Endothelial cell of umbilical vein (primary cell): ENCODE measurements at regions not wholly inside any gene's neighbourhood (a gene's known extent, or its start where the extent isn't known, plus 50 kb on each side); places are given as distances from the start of the nearest gene placed in this dataset.

ENCODE experiments used
- BruUV-seq: library from RNA; stranded (reverse); fragments of 400-500 nt; replicated peaks from 2 replicates; lab custom pipeline; 2021; lab: Mats Ljungman, UMichigan
- CTCF ChIA-PET: fragments of 300-600, 350-600 bp; sonication (Branson Sonifier 250); formaldehyde crosslinking; loops from one replicate; lab custom pipeline; 2021; ENCODE audit warnings: antibody characterized with exemption, inconsistent platforms; lab: Charles Lee
- POLR2A ChIA-PET: fragments of 300-600, 350-600 bp; sonication (Branson Sonifier 250); formaldehyde crosslinking; loops from one replicate; lab custom pipeline; 2021; ENCODE audit warnings: antibody characterized with exemption, inconsistent platforms; lab: Charles Lee
- DNase-seq: peaks from one replicate; pipeline ENCODE4 v3.0.0-alpha.2; 2011; ENCODE audit warnings: low read depth, low spot score
- FAIRE-seq: peaks from 2 replicates; lab custom pipeline; 2011; peaks lifted over from hg19 to GRCh38; lab: Jason Lieb, UNC
- H2AFZ ChIP-seq: 2 replicates; pipeline ENCODE4 v1.6.0; 2012; ENCODE audit warnings: low read depth, low read length, control low read depth, inconsistent platforms
- H3K27ac ChIP-seq: 2 replicates; pipeline ENCODE4 v1.5.1; 2011; ENCODE audit warnings: low read depth, mild to moderate bottlenecking, control low read depth, low read length, moderate library complexity; ENCODE audit not compliant: insufficient read depth
- H3K27me3 ChIP-seq, 2 experiments: 2 replicates each; pipeline versions ENCODE4 v1.6.0 to v1.6.1; 2011; ENCODE audit warnings: low read length in 2 of 2, mixed read lengths in 1 of 2; ENCODE audit not compliant: control insufficient read depth in 2 of 2, insufficient read depth in 2 of 2
- H3K36me3 ChIP-seq, 2 experiments: 2 replicates in 1 of 2; 3 replicates in 1 of 2; pipeline ENCODE4 v1.5.1; 2011; ENCODE audit warnings: low read length in 2 of 2, mild to moderate bottlenecking in 1 of 2, moderate library complexity in 1 of 2; ENCODE audit not compliant: control insufficient read depth in 2 of 2, insufficient read depth in 2 of 2; ENCODE audit errors: extremely low read depth in 1 of 2
- H3K4me1 ChIP-seq: 3 replicates; pipeline ENCODE4 v1.5.1; 2011; ENCODE audit warnings: mild to moderate bottlenecking, low read length; ENCODE audit not compliant: control insufficient read depth, insufficient read depth; ENCODE audit errors: extremely low read depth
- H3K4me2 ChIP-seq: 2 replicates; pipeline ENCODE4 v1.6.1; 2011; ENCODE audit warnings: low read length, control low read depth, mixed read lengths; ENCODE audit not compliant: insufficient read depth
- H3K4me3 ChIP-seq, 3 experiments: fragments of 200-600 bp in 1 of 3; sonication (generic), shearing (Covaris generic) in 1 of 3; replicated peaks in 1 of 3; 2 replicates each; pipeline ENCODE4 v1.5.1; 2011 to 2016; ENCODE audit warnings: control low read depth in 3 of 3, low read length in 3 of 3, mild to moderate bottlenecking in 2 of 3, inconsistent platforms in 1 of 3, low read depth in 1 of 3, moderate library complexity in 1 of 3; ENCODE audit not compliant: insufficient read depth in 1 of 3
- H3K79me2 ChIP-seq: 2 replicates; pipeline ENCODE4 v1.6.0; 2012; ENCODE audit warnings: low read length, inconsistent platforms; ENCODE audit not compliant: control insufficient read depth, insufficient read depth
- H3K9ac ChIP-seq: replicated peaks from 2 replicates; pipeline ENCODE3; 2011; ENCODE audit warnings: low read length, control low read depth; ENCODE audit not compliant: insufficient read depth; ENCODE audit errors: extremely low read depth
- H3K9me1 ChIP-seq: replicated peaks from 3 replicates; pipeline ENCODE4 v1.6.0; 2011; ENCODE audit warnings: mild to moderate bottlenecking, low read length; ENCODE audit not compliant: control insufficient read depth, insufficient read depth; ENCODE audit errors: extremely low read depth
- H3K9me3 ChIP-seq: replicated peaks from 2 replicates; pipeline ENCODE4 v1.5.1; 2012; ENCODE audit warnings: low read length, inconsistent platforms; ENCODE audit not compliant: control insufficient read depth, insufficient read depth
- H4K20me1 ChIP-seq: replicated peaks from 2 replicates; pipeline ENCODE3; 2011; ENCODE audit warnings: mild to moderate bottlenecking, low read length; ENCODE audit not compliant: control insufficient read depth, insufficient read depth; ENCODE audit errors: extremely low read depth
- CTCF ChIP-seq, 2 donors: IDR thresholded peaks; 1 replicate in 1 of 2; 2 replicates in 1 of 2; pipeline ENCODE4 v1.5.1; 2011; ENCODE audit warnings: low read length in 2 of 2, mild to moderate bottlenecking in 2 of 2, moderate library complexity in 2 of 2, control low read depth in 1 of 2, inconsistent platforms in 1 of 2, low read depth in 1 of 2; ENCODE audit not compliant: insufficient read depth in 1 of 2; ENCODE audit errors: extremely low read depth in 1 of 2
- EZH2 ChIP-seq: IDR thresholded peaks from 2 replicates; pipeline ENCODE4 v1.6.1; 2012; ENCODE audit warnings: borderline replicate concordance, low read depth, mild to moderate bottlenecking, moderate library complexity, low read length, inconsistent platforms; ENCODE audit not compliant: severe bottlenecking
- FOS ChIP-seq: IDR thresholded peaks from 2 replicates; pipeline ENCODE4 v1.6.1; 2011; ENCODE audit warnings: mild to moderate bottlenecking, low read length, moderate library complexity, borderline replicate concordance; ENCODE audit not compliant: insufficient read depth
- GATA2 ChIP-seq: IDR thresholded peaks from 2 replicates; pipeline ENCODE4 v1.7.0; 2011; ENCODE audit warnings: low read depth, mild to moderate bottlenecking, moderate library complexity, mixed read lengths, low read length; ENCODE audit not compliant: insufficient read length, insufficient read depth
- JUN ChIP-seq: IDR thresholded peaks from 2 replicates; pipeline ENCODE4 v1.6.1; 2011; ENCODE audit warnings: borderline replicate concordance, low read depth; ENCODE audit not compliant: insufficient read length, insufficient read depth
- MAX ChIP-seq: IDR thresholded peaks from 2 replicates; pipeline ENCODE4 v1.6.1; 2011; ENCODE audit not compliant: insufficient read depth, insufficient read length
- MYC ChIP-seq: IDR thresholded peaks from one replicate; pipeline ENCODE4 v1.6.1; 2011; ENCODE audit warnings: mild to moderate bottlenecking, low read depth, low read length
- POLR2A ChIP-seq: IDR thresholded peaks from 2 replicates; pipeline ENCODE4 v1.6.1; 2012; ENCODE audit warnings: low read depth, mild to moderate bottlenecking, control low read depth, low read length
- POLR2AphosphoS5 ChIP-seq: IDR thresholded peaks from 2 replicates; pipeline ENCODE4 v1.6.1; 2012; ENCODE audit warnings: low read depth, mild to moderate bottlenecking, control low read depth, low read length, moderate library complexity; ENCODE audit not compliant: insufficient read depth
- dilution Hi-C: fragments of 300-500 bp; cut with MboI; formaldehyde crosslinking; loops from one replicate; pipeline ENCODE4 v1.15.0; 2019; ENCODE audit warnings: low sequenced_read_pairs; ENCODE audit not compliant: extremely low pct_ligation_motif_present
- intact Hi-C: fragments of 100-400 bp; cut with micrococcal nuclease; formaldehyde crosslinking; loops from one replicate; pipeline ENCODE4 v1.10.0; 2022

DNA sequence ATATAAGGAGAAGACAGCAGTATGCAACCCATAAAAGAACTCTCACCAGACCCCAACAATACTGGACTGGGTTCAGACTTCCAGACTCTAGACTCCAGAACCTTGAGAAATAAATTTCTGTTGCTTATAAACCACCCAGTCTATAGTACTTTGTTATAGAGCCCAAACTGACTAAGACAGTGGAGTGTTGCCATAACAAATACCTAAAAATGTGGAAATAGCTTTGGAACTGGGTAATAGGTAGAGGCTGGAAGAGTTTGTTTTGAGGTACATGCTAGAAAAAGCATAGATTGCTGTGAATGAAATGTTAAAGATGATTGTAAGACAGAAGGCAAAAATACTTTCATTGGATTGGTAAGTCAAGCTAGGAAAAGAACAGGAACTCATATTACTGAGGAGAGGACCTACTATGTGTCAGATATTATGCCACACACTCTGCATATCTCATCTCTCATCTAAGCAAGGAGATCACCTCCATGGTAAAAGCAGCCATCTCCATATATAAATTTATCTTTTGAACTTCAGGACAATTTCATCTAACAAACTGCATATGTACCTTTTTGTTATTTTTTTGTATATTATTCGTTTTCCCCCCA lies 67.4 kb upstream of the FNDC3B start:
- Histone ChIP-seq H3K4me1 (peaks cover 13% of the 10 kb centered on the region), H3K27ac (no peak overlapping the region), H3K4me3 (no peak overlapping the region), H4K20me1 (no peaks in the 10 kb centered on the region), H3K9ac (no peak overlapping the region), H2AFZ (no peak overlapping the region), H3K79me2 (no peaks in the 10 kb centered on the region), H3K36me3 (no peaks in the 10 kb centered on the region), H3K9me3 (no peaks in the 10 kb centered on the region), H3K4me2 (no peak overlapping the region), H3K9me1 (no peaks in the 10 kb centered on the region), H3K27me3 (no peaks in the 10 kb centered on the region)
- ChIA-PET POLR2A (no interaction called here), CTCF (no interaction called here)
- FAIRE-seq, result no peak
- no TSS peak for BruUV-seq
- no peak for TF ChIP-seq FOS
- TF ChIP-seq EZH2, result no peak
- TF ChIP-seq POLR2A, result no peak
- no peak for TF ChIP-seq POLR2AphosphoS5
- no peak for TF ChIP-seq CTCF (IDR thresholded peaks at IDR 0.05; ENCODE audit: extremely low read depth in 1 of 2, insufficient read depth in 1 of 2, low read depth in 1 of 2, low read length in 2 of 2)
- TF ChIP-seq GATA2, result no peak
- no peak for TF ChIP-seq MAX
- TF ChIP-seq MYC, result no peak
- no peak for TF ChIP-seq JUN
- dilution Hi-C loops, result no loop called here
- no peak for DNase-seq
- intact Hi-C loops, result no loop called here
